GDM1 (cell line): ENCODE measurements at regions not wholly inside any gene's neighbourhood (a gene's known extent, or its start where the extent isn't known, plus 50 kb on each side); places are given as distances from the start of the nearest gene placed in this dataset.

Experiments used
- DNase-seq: peaks from one replicate; lab custom pipeline; 2025; lab: John Stamatoyannopoulos, UW

DNA sequence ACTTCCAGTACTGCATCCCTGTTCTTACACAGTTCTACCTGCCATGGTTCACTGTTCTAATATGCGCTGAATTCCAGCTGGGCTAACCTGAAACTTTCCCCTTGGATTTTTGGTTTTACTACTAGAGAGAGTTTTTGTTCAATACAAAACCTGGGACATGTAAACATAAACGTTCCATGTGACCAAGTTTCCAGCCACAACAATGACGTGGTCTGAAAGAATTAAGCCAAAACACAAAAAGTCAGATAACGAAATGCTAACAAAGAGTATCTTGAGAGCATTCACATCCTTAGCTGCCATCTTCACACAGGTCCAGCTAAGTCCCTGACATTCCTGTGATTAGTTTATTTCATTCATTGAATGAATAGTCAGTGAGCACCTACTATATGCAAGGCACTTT, 467.0 kb upstream of the PKDCC start:
- DNase-seq = no peak

DNA sequence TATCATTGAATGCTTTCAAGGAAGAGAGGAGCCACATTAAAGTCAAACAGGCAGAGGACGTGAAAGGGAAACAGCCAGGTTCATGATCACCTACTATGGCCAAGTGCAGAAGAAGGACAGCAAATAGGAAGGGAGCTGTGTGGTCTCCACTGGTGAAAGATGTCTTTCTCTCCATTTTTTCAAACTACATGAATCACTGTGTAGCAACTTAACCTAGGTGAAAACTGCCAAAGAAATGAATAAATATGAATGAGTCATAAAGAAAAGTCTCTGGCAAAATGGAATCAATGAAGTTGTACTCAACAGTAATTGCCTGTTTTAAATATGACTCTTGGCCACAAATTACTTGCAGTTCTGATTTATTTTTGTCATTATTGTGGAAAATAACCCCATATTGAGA, 452.6 kb upstream of the PKDCC start:
- no peak for DNase-seq

DNA sequence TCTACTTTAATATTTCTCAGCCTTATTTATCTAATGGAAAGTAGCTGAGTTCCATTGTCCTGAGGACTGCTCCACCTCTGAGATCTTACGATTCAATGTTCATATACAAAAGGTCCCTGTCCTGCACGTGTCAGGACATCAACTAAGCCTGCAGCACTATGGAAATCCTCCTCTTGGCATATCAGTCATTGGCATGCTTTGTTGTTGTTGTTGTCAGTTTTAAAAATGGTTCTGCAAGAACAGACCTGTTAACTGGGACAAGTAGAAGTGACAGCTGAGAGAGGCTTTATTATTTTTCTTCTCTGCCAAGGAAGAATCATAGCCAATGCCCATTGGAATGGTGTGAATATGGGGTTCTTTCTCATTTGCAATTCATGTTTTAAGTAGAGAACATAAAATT, 450.1 kb upstream of the PKDCC start:
- no peak for DNase-seq

DNA sequence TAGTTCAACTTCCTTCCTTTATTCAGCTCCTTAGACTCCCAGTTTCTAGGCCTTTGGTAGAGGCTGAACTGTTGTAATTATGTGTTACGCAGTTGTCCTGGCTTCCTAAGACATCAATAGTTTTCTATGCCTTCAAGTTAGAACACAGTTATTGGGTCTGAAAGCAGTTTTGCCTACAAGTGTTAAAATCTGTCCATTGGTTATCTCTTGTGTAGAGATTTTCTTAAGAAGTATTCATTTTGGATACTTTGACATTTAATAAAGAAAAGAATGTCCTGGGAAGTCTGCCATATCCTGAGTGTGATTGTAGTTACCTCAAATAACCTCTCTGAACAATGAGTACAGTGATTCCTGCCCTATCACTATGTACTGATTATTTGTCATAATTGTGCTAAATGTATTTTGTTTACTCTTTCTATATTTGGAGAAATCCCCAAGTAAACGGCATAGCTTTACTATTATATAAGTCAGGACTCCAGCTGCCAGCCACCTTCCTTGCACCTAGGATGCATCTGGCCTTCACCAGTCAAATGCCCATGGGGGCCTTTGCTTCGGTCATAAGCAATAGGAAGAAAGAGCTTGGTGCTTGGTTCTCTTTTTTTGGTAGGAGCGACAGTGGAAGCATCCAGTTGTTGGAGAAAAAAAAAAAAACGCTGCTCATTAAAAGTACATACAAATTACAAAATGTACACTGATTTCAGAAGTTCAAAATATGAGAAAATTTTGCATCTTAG, 449.5 kb upstream of the PKDCC start:
- no peak for DNase-seq

DNA sequence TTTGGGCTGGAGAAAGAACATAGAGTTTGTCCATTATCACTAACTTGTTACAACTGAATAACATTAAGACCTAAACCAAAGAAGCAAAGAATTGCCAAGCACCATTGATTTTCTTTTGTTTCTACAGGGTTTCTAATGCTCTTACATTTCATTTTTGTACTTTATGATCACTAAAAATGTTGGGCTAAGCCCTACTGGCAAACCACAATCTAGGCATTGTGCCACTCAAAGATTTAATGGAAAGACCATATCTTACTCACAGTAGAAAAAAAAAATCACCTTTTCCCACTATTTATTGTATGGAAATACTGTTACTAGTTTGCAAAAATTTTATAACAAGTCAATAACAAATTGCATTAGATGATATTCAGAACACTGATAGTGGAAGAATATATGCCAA, 447.4 kb upstream of the PKDCC start:
- DNase-seq = no peak

DNA sequence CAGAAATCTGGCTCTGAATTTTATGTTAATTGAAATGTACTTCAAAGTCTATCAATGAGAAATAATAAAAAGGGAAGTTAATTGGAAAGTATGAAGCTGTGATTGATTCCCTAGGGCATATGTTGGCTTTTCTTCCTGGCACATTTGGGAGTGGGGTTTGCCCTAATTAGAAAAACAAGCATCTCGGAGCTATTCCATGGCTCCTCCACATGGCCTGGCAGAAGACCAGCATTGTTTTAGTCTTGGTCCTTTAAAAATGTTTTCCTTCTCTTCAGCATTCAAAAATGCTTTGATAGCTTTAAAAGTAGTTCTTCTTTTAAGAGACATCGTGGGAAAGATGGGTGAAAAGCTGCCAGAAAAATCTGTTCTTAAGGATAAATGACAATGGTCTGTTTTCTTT, 445.5 kb upstream of the PKDCC start:
- no peak for DNase-seq

DNA sequence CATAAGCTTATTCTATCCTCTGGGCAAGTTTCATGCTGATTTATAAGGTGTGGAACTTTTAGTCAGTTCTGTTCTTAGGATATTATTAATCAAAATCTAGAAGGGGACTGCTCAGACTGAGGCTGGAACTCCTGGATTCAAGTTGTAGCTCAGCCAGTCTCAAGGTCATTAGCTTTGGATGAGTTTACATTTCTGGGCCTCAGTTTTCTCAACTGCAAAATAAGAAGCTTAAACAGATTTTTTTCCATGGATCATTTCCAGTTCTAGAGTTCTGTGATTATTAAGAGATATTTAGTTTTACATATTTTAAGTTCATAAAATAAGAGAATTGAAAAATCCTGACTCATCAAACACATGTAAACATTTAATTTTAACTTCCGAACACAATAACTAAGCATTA, 442.5 kb upstream of the PKDCC start:
- DNase-seq = no peak

DNA sequence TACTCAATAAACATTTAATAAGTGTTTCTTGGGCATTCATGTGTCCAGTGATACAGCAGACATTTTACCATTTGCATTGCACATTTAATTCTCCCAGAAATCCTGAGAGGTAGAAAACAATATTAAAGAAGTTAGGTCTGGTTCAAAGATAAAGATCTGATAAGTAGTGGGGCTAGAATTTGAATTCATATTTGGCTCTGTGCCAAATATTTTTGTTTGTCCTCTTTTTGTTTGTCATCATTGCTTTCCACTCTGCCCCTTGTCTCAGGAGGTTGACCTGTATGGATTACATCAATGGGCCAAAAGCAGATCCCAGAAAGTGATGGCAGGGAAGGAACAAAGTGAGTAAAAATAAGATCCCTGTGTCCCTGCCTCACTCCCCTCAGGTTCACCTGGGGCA, 441.9 kb upstream of the PKDCC start:
- DNase-seq = no peak

DNA sequence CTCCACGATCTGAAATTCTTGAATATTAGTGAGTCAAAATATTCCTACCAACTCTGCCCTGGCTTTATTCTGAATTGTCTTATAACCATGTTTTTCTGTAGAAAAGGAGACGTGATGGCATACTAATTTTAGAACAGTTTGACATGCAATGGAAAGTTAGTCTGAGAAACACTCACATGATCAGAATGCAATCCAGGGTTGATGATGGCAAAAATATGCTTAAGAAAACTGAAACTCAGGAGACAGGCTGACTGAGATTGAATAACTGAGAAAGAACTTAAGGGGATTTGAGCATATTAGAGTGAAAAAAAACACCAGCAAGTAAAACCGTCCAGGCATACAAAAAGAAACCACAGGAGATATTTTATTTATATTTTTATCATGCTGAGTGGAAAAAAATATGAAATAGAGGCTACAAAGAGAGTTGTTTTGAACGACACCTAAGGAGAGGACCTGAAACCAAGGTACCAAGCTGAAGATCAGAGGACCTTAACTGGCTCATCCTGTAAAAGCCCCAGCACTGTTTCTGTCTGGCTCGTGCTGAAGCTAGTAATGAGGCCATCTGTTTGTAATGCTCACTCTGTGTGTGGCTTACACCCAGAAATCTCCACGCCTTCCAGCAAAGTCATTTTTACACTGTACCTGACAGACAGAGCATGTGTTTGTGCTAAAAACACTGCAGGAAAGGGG, 437.2 kb upstream of the PKDCC start:
- DNase-seq = no peak

DNA sequence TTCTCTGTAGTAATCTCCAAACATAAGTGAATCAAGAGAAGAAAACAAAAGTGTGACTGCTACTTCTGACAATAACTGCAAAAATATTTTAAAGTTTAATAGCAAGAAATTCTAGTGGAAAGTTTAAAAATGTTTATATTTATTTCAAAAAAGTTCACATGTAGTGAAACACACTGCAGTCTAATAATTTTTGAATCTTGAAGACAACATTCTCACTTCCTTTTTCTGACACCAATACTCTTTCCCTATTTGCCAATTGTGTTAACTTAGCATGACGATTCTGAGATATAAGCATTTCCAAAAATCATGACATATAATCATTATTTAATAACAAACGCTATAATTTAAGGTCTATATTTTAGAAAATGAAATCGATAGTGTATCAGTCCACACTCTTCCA, 429.1 kb upstream of the PKDCC start:
- no peak for DNase-seq

DNA sequence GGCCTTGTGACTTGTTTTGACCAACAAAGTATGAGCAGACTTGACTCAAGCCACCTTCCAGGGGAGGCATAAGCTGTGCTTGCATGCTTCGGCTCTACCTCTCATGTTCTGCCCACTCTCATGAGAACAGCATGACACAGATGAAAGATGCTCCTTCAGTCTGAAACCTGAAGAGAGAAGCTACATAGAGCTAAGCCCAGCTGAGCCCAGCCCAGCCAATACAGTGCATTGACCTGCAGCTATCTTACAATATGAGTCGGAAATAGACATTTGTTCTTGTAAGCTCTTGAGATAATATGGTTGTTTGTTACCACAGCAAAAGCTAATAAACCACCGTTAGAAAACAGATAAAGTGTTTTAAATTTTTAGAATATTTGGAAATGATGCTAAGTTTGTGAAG, 426.7 kb upstream of the PKDCC start:
- no peak for DNase-seq

DNA sequence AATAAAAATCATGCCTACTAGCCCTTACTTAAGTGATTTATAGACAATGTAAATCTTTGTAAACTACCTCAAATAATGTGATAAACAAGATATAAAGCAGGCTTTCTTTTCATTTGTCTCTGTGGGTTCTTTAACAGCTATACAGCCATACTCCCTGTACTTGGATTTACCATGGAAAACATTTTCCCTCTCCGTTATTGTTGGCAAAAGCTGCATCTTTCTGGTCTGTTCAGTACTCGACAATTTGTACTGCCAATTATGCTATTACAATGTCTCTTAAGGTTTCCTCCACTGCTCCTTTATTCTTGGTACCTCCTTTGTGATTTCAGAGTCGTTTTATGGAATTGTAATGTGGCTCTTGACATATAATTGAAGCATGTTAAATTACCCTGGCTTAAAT, 426.3 kb upstream of the PKDCC start:
- DNase-seq = no peak

DNA sequence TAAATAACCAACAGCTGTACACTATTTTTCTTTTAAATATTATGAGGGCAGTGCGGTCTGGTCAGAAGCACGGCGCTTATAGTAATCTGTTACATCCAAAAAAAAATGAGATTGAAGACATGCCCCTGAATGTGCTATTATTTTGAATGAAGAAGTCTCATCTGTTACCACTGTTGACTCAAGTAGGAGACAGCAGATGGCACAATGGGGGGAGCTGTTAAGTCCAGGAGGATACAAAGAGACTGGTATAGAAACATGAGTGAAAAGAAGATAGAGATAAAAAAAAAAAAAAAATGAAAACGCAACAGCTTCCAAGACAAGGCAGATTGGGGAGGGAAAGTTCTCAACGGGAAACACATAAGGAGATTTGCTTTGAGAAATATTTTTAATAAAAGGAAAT, 425.5 kb upstream of the PKDCC start:
- no peak for DNase-seq

DNA sequence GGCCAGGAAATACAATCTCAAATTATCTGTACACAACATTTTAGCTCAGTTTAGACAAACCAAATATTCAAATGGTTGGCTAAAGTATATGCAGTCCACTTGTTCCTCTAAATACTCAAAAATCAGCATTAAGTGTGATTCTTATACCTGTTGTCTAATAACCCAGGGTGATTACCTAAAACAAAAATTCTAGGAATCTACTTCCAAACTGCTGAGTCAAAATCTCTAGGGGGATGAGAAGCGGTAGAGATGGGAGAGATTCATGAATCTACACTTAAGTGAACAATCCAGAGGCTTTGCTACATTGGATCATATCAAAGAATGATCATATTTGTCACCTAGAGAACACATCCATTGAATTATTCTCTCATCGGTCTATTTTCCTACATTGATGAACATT, 420.9 kb upstream of the PKDCC start:
- DNase-seq = no peak

DNA sequence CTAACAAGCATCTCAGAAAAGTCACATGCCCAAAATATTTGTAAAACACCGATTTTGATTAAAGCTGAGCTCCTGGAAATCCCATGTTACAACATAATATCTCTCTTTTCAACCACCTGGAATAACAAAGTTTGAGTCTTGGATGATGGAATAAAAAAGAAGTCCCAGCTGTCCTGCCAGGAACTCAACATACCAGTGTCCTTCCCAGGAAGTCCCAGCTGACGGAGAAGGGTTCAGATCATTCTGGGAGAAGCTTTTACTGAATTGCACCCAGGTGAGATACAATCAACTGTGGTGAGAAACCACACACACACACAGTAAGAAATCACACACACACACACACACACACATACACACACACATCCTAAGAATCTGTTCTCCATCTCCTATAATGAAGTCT, 413.1 kb upstream of the PKDCC start:
- no peak for DNase-seq

DNA sequence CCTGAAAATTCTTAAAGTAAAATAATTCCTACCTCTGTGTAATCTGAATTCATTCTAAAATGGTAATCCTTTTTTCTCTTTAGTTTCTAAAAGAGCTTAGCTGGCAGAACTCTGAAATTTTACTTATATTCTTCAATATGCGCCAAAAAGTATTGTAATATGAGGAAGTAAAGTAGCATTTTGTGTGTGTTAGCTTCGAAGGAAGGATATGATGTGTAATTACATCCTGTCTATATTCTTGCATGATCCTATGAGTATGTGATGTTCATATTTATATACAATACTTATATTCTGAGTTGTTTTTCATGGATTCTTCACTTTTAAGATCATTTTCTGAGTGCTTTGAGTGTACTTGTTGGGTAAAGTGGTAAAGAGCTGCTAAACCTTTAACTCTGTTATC, 402.9 kb upstream of the PKDCC start:
- no peak for DNase-seq

DNA sequence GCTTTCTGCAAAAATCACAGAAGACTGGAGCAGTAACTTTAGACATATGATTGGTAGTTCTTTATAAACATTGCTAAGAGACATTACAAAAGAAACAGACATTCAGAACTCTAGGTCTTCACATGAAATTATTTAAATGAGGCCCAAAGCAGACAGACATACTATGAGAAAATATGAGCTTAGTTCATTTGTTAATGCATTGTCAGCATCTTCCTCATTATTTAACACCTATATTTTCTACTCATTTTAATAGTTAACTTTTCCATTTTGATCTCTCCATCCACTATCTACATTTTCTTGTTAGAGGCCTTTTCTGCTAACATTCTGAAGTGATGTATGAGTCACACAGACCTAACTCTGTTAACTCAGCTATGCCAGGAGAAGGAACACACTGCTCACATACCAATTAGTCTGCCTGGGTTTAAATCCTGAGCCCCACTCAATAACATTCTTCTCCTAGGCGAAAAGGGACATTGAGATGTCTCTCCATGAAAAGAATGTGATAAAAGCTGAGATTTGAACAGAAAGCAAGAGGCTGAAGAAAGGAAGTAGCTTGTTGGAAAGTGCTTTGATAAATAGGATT, 400.3 kb upstream of the PKDCC start:
- DNase-seq = no peak

DNA sequence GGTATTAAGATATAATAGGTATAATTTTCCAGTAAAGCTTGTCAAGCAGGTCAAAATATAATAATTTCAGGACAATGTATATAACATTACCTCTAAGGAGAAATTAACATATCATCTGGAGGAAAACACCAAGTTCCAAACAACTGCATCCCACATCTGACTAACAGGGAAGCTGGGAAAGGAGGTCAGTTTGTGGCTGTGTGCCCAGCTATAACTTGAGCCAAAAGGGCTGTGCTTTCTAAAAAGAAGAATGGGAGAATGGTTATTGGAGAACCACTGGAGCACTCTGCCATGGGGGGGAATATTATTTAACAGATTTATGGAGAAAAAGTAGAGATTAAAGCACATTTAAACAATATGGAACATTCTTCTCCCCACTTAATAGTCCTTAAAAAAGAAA, 390.6 kb upstream of the PKDCC start:
- no peak for DNase-seq

DNA sequence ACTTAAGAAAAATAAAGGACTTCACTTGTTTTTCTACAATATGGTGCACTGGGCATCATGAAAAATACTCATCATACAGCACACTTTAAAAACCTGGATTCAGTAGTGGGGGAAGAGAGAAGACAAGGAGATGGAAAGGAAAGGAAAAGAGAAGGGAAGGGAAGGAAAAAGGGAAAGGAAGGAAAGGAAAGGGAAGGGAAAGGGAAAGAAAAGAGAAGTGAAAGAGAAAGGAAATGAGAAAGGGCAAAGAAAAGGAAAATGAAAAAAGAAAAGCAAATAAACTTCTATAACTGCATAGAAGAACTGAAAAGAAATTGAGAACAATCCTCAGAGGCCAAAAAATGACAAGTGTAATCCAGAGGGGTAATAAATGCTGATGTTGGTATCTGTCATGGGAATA, 388.1 kb upstream of the PKDCC start:
- DNase-seq = no peak

DNA sequence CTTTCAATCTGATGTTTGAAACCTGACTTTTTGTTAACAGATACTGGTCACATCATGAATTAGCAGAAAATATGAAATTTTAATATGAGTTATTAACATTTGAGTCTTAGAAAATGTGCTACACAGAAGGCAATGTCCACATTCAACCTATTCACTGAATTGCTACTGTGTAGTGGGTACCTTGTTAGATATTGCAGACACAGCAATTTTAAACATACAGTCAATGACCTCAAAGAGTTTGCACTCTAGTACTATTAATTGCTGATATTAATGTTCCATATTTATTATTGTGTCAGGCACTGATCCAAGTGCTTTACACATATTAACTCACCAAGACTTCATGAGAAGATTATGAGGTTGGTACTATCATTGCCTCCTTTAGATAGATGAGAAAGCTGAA, 385.4 kb upstream of the PKDCC start:
- DNase-seq = no peak

DNA sequence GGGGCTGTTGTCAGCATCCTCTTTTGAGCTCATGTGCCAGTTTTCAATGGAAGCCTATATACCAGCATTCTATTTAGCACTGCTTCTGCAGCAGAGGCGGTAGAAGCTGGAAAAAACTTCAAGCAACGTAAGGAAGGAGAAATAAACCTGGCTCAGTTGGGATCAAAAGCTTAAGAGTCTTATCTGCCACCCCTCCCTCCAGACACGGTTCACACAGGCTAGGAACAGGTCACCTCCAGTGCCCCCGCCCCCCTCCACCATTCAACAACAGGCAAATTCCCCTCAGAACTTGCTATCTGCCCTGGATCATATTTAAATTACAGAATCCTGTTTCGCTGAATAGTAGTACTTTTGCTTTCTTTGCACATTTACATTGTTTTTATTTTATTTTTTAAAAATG, 384.8 kb upstream of the PKDCC start:
- DNase-seq = no peak

DNA sequence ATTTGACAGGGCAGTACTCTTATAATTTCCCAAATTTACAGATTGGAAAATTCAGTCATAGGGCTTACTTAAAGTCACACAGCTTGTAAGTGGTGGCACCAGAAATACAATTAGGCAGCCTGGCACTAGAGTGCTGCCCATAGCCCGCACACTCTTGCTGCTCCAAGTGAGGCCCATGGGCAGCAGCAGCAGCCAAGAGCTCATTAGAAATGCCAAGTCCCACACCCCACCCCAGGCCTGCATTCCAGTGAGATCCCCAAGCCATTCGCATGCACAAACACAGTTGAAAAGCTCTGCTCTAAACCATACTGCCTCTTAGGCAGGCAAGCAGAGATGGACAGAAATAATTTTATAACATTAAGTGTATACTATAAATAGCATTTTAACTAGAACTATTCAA, 379.3 kb upstream of the PKDCC start:
- no peak for DNase-seq

DNA sequence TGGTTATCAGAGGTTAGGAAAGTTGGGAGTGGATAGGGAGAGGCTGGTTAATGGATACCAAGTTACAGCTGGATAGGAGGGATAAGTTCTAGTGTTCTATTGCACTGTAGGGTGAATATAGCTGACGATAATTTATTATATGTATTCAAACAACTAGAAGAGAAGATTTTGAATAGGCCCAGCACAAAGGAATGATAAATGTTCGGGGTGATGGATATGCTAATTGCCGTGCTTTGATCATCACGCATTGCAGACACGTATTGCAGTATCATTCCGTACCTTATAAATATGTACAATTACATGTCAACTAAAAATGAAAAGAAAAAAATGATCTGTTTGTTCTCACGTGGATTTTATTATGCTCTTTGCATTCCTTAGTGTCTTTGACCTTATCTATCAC, 369.2 kb upstream of the PKDCC start:
- DNase-seq = no peak

DNA sequence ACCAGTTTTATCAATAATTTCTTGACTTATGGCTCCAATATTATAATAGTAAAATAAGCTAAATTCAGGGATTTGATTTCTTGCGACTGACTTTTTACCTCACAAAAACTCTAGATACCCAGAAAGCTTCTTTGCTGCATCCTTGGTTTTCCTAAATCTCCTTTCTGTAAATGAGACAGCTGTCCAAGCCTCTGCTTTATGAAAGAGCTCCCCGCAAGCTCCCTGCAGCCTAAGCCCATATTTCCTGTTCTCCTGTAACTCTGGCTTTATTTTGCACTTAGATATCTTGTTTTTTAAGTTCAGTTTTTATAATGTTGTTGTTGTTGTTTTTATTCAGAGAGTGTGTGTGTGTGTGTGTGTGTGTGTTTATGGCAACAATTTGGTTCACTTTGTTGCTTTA, 361.7 kb upstream of the PKDCC start:
- DNase-seq = no peak
